Adrenal gland (tissue), 9 donors: ENCODE measurements at regions not wholly inside any gene's neighbourhood (a gene's known extent, or its start where the extent isn't known, plus 50 kb on each side); places are given as distances from the start of the nearest gene placed in this dataset.

Experiments
- DNase-seq, 7 donors: peaks; one replicate each; pipeline ENCODE4 v3.0.0-alpha.2; 2019 to 2020
- H3K27ac ChIP-seq, 5 donors: fragments of 200-600 bp; sonication (generic) in 4 of 5; 1 replicate in 3 of 5; 2 replicates in 2 of 5; pipeline versions ENCODE4 v1.5.1 to v1.8.0; 2016 to 2020; ENCODE audit warnings: mild to moderate bottlenecking in 1 of 5
- H3K27me3 ChIP-seq: fragments of 200-600 bp; 2 replicates; pipeline ENCODE4 v1.8.0; 2021
- H3K36me3 ChIP-seq, 2 donors: fragments of 200-600 bp; replicated peaks in 1 of 2; 1 replicate in 1 of 2; 2 replicates in 1 of 2; pipeline versions ENCODE4 v1.5.1 to v1.8.0; 2018 to 2022
- H3K4me1 ChIP-seq, 2 donors: fragments of 200-600 bp; replicated peaks in 1 of 2; 1 replicate in 1 of 2; 2 replicates in 1 of 2; pipeline versions ENCODE4 v1.5.1 to v1.8.0; 2018 to 2021
- H3K4me3 ChIP-seq, 4 donors: fragments of 200-600 bp; sonication (generic) in 3 of 4; one replicate each; pipeline ENCODE4 v1.5.1; 2016 to 2018
- H3K9me3 ChIP-seq, 3 donors: fragments of 200-600 bp; sonication (generic) in 1 of 3; replicated peaks in 1 of 3; 1 replicate in 2 of 3; 2 replicates in 1 of 3; pipeline versions ENCODE4 v1.5.1 to v1.8.0; 2016 to 2021
- CTCF ChIP-seq, 6 experiments: fragments of 450-650 bp in 4 of 6; fragments of 200-600 bp in 2 of 6; sonication (generic) in 1 of 6; IDR thresholded peaks; 1 replicate in 5 of 6; 2 replicates in 1 of 6; pipeline versions ENCODE4 v1.5.1 to v1.8.0; 2016 to 2021; ENCODE audit warnings: antibody characterized with exemption in 6 of 6, mild to moderate bottlenecking in 2 of 6, moderate library complexity in 1 of 6
- POLR2A ChIP-seq, 2 donors: fragments of 450-650 bp; IDR thresholded peaks; one replicate each; pipeline ENCODE4 v1.6.1; 2017; ENCODE audit warnings: antibody characterized with exemption in 2 of 2, mild to moderate bottlenecking in 2 of 2, moderate library complexity in 1 of 2
- whole genome bisulfite sequencing, 4 donors: extraction: QIAGEN DNeasy Blood & Tissue Kit in 2 of 4; methylation state at CpG; one replicate each; pipeline versions ENCODE4 v1.1.5 to v1.1.7; 2013 to 2017; 5-methylcytosine and 5-hydroxymethylcytosine counted together
- intact Hi-C, 2 donors: fragments of 100-400 bp; cut with DNase I; formaldehyde crosslinking; loops; one replicate each; pipeline versions ENCODE4 v1.14.1 to v1.15.0; 2022 to 2023
- donor health status: healthy with polysubstance abuse.
- donor health status: Bipolar disorder and iron deficiency.
- donor health status: DM: yes; HTN: yes; CAD: no.
- donor health status: DM: no; HTN: no; CAD: no.
- donor health status: DM: no; HTN: no; CAD: no.

GRCh38 chr5:31095796-31096195 is 97.7 kb upstream of the CDH6 start:
- no peak for TF ChIP-seq CTCF (IDR thresholded peaks at IDR 0.05)
- TF ChIP-seq POLR2A (IDR thresholded peaks at IDR 0.05), result no peak
- no peak for DNase-seq
- Histone ChIP-seq H3K27me3 (no peaks in the 10 kb centered on the region), H3K4me1 (no peaks in the 10 kb centered on the region), H3K36me3 (no peaks in the 10 kb centered on the region), H3K27ac (no peak overlapping the region), H3K9me3 (no peaks in the 10 kb centered on the region), H3K4me3 (no peak overlapping the region)
- intact Hi-C loops, result no loop called here
- WGBS, 4 donors, result 81 to 93% (median 85%) methylated on average over 1 of the region's 1 CpG

- no peak for TF ChIP-seq POLR2A (IDR thresholded peaks at IDR 0.05)
- TF ChIP-seq CTCF (IDR thresholded peaks at IDR 0.05), result no peak
- 73 to 83% (median 78%) methylated on average over 4 to 5 of the region's 5 CpGs for WGBS, 4 donors
- H3K27ac ChIP-seq, result no peak overlapping the region
These were observed 102.0 kb upstream of the CDH6 start for GRCh38 chr5:31091501-31091900.

GRCh38 chr5:31090467-31090866 is 103.0 kb upstream of the CDH6 start:
- Histone ChIP-seq H3K36me3 (no peaks in the 10 kb centered on the region), H3K27me3 (no peaks in the 10 kb centered on the region), H3K9me3 (no peaks in the 10 kb centered on the region), H3K27ac (no peak overlapping the region), H3K4me1 (no peaks in the 10 kb centered on the region), H3K4me3 (no peak overlapping the region)
- TF ChIP-seq CTCF (IDR thresholded peaks at IDR 0.05) (no peak), POLR2A (IDR thresholded peaks at IDR 0.05) (no peak)
- WGBS, 4 donors, result 70 to 92% (median 83%) methylated on average over 3 of the region's 3 CpGs
- intact Hi-C loops, result no loop called here
- DNase-seq, result no peak

More at GRCh38 chr5:31091501-31091900, 102.0 kb upstream of the CDH6 start:
- intact Hi-C loops, result no loop called here
- Histone ChIP-seq H3K4me1 (no peaks in the 10 kb centered on the region), H3K27me3 (no peaks in the 10 kb centered on the region), H3K4me3 (no peak overlapping the region), H3K36me3 (no peaks in the 10 kb centered on the region), H3K9me3 (no peaks in the 10 kb centered on the region)
- DNase-seq, result no peak

DNA sequence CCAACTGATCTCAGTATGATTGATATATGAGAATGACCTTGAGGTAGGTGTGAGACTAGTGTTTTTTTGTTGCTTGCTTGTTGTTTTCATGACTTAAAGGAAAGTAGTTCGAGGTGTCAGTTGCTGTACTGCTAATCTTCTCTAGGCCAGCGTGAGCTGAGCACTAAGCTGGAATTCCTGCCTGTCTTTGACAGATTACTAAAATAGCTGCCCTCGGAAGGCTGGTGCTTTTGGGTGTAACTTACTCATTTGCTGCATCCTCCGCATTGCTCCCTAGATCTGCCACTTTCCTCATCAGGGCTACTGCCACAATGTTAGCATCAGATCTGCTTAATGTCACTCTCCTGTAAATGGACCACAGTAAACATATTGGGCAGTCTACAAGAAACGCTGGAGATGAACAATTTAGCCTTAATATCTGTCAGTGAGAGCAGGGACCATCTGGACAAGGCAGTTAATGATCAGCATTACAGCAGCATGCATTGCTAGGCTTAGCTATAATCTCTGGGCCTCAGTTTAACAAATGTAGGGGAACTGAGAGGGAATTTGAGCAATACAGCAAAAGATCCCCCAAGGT is 106.6 kb upstream of the CDH6 start:
- no peaks in the 10 kb centered on the region for H3K27me3 ChIP-seq
- no peak overlapping the region for H3K4me3 ChIP-seq
- no peaks in the 10 kb centered on the region for H3K9me3 ChIP-seq
- H3K36me3 ChIP-seq, result no peaks in the 10 kb centered on the region
- no peak overlapping the region for H3K27ac ChIP-seq
- DNase-seq, result no peak
- WGBS, 4 donors, result 44 to 49% (median 45%) methylated on average over 5 of the region's 5 CpGs
- intact Hi-C loops, result no loop called here
- H3K4me1 ChIP-seq, result no peaks in the 10 kb centered on the region
- TF ChIP-seq CTCF (IDR thresholded peaks at IDR 0.05) (no peak), POLR2A (IDR thresholded peaks at IDR 0.05) (no peak)
